Hematopoietic multipotent progenitor cell treated with erythropoietin and hydrocortisone succinate and interleukin-3 and kit ligand, for 4 days (in vitro differentiated cells): ENCODE measurements at regions not wholly inside any gene's neighbourhood (a gene's known extent, or its start where the extent isn't known, plus 50 kb on each side); places are given as distances from the start of the nearest gene placed in this dataset.
"Not testable (repeated sequence)": the region's sequence is repeated elsewhere in the genome, so short reads cannot be mapped to it uniquely, and the experiment has no call there.

Experiments used
- DNase-seq: peaks from one replicate; pipeline ENCODE4 v3.0.0-alpha.2; 2015

GRCh38 chr1:229862017-229862774 is 204.8 kb upstream of the GALNT2 start:
- no peak for DNase-seq

- DNase-seq = no peak
These were observed 203.1 kb upstream of the GALNT2 start for GRCh38 chr1:229863651-229864545.

- DNase-seq = no peak
These were observed 202.3 kb upstream of the GALNT2 start for GRCh38 chr1:229864686-229865230.

GRCh38 chr1:229865321-229865720 is 201.7 kb upstream of the GALNT2 start:
- DNase-seq = not testable (repeated sequence)

GRCh38 chr1:229867726-229868125 is 199.3 kb upstream of the GALNT2 start:
- no peak for DNase-seq

GRCh38 chr1:229869240-229869639 is 197.8 kb upstream of the GALNT2 start:
- DNase-seq = no peak

GRCh38 chr1:229869687-229870086 is 197.4 kb upstream of the GALNT2 start:
- DNase-seq = no peak

- DNase-seq = no peak
These were observed 196.7 kb upstream of the GALNT2 start for GRCh38 chr1:229870381-229870780.

- DNase-seq = no peak
These were observed 195.9 kb upstream of the GALNT2 start for GRCh38 chr1:229871078-229871676.

GRCh38 chr1:229874136-229874535 is 192.9 kb upstream of the GALNT2 start:
- DNase-seq = no peak

GRCh38 chr1:229874609-229875008 is 192.4 kb upstream of the GALNT2 start:
- DNase-seq = no peak

GRCh38 chr1:229875086-229875485 is 192.0 kb upstream of the GALNT2 start:
- DNase-seq = no peak

- no peak for DNase-seq
These were observed 187.3 kb upstream of the GALNT2 start for GRCh38 chr1:229879746-229880145.

GRCh38 chr1:229880271-229881170 is 186.5 kb upstream of the GALNT2 start:
- DNase-seq = no peak

- no peak for DNase-seq
These were observed 184.4 kb upstream of the GALNT2 start for GRCh38 chr1:229882621-229883020.

- DNase-seq = no peak
These were observed 183.4 kb upstream of the GALNT2 start for GRCh38 chr1:229883504-229884200.

- DNase-seq = peak; percentile 46
These were observed 182.3 kb upstream of the GALNT2 start for GRCh38 chr1:229884765-229885164.

GRCh38 chr1:229885568-229886495 is 181.2 kb upstream of the GALNT2 start:
- no peak for DNase-seq

- DNase-seq = no peak
These were observed 180.4 kb upstream of the GALNT2 start for GRCh38 chr1:229886636-229887035.

GRCh38 chr1:229887043-229887822 is 179.8 kb upstream of the GALNT2 start:
- no peak for DNase-seq
